ENCODE measurements at regions not wholly inside any gene's neighbourhood (a gene's known extent, or its start where the extent isn't known, plus 50 kb on each side); places are given as distances from the start of the nearest gene placed in this dataset.
"Not testable (repeated sequence)": the region's sequence is repeated elsewhere in the genome, so short reads cannot be mapped to it uniquely, and the experiment has no call there.

- POLR2A ChIA-PET = no interaction called here
Observed at GRCh38 chr4:23966725-23967124, 76.9 kb upstream of the PPARGC1A start.

GRCh38 chr4:23962462-23962861 lies 72.6 kb upstream of the PPARGC1A start:
- Mint-ChIP-seq H3K27me3 (no peaks in the 10 kb centered on the region), H3K27ac (no peak overlapping the region), H3K36me3 (ENCODE audit: low read depth) (no peaks in the 10 kb centered on the region), H3K9me3 (no peaks in the 10 kb centered on the region), H3K4me1 (no peaks in the 10 kb centered on the region), H3K4me3 (no peak overlapping the region)
- DNase-seq = no peak
- ChIA-PET POLR2A (no interaction called here), CTCF (no interaction called here)

More at GRCh38 chr4:23966725-23967124, 76.9 kb upstream of the PPARGC1A start:
- Mint-ChIP-seq H3K4me1 (no peaks in the 10 kb centered on the region), H3K27me3 (no peaks in the 10 kb centered on the region), H3K27ac (no peak overlapping the region), H3K9me3 (no peaks in the 10 kb centered on the region), H3K36me3 (ENCODE audit: low read depth) (no peaks in the 10 kb centered on the region), H3K4me3 (no peak overlapping the region)
- CTCF ChIA-PET = no interaction called here
- DNase-seq = no peak

GRCh38 chr4:23961395-23961794 lies 71.5 kb upstream of the PPARGC1A start:
- H3K9me3 Mint-ChIP-seq; POLR2A ChIA-PET; H3K4me3 Mint-ChIP-seq; DNase-seq; H3K27me3 Mint-ChIP-seq; H3K36me3 Mint-ChIP-seq (ENCODE audit: low read depth); H3K4me1 Mint-ChIP-seq; CTCF ChIA-PET; H3K27ac Mint-ChIP-seq: not testable (repeated sequence)

- no peak for DNase-seq
- no peaks in the 10 kb centered on the region for H3K36me3 Mint-ChIP-seq (ENCODE audit: low read depth)
- ChIA-PET POLR2A (no interaction called here), CTCF (no interaction called here)
- no peaks in the 10 kb centered on the region for H3K27me3 Mint-ChIP-seq
- no peaks in the 10 kb centered on the region for H3K4me1 Mint-ChIP-seq
- no peak overlapping the region for H3K27ac Mint-ChIP-seq
- H3K9me3 Mint-ChIP-seq = no peaks in the 10 kb centered on the region
- H3K4me3 Mint-ChIP-seq = no peak overlapping the region
Observed at GRCh38 chr4:23959396-23960148, 69.7 kb upstream of the PPARGC1A start.

GRCh38 chr4:23958749-23959148 lies 68.9 kb upstream of the PPARGC1A start:
- DNase-seq = no peak
- H3K4me3 Mint-ChIP-seq = no peak overlapping the region
- no peaks in the 10 kb centered on the region for H3K4me1 Mint-ChIP-seq
- ChIA-PET CTCF (no interaction called here), POLR2A (no interaction called here)
- H3K36me3 Mint-ChIP-seq (ENCODE audit: low read depth) = no peaks in the 10 kb centered on the region
- no peaks in the 10 kb centered on the region for H3K27me3 Mint-ChIP-seq
- no peaks in the 10 kb centered on the region for H3K9me3 Mint-ChIP-seq
- H3K27ac Mint-ChIP-seq = no peak overlapping the region

GRCh38 chr4:23957465-23957864 lies 67.6 kb upstream of the PPARGC1A start:
- CTCF ChIA-PET = no interaction called here
- no peaks in the 10 kb centered on the region for H3K27me3 Mint-ChIP-seq
- no peaks in the 10 kb centered on the region for H3K36me3 Mint-ChIP-seq (ENCODE audit: low read depth)
- H3K27ac Mint-ChIP-seq = no peak overlapping the region
- H3K9me3 Mint-ChIP-seq = no peaks in the 10 kb centered on the region
- no peak for DNase-seq
- POLR2A ChIA-PET = no interaction called here
- no peaks in the 10 kb centered on the region for H3K4me1 Mint-ChIP-seq
- no peak overlapping the region for H3K4me3 Mint-ChIP-seq

- Mint-ChIP-seq H3K27me3 (no peaks in the 10 kb centered on the region), H3K4me1 (no peaks in the 10 kb centered on the region), H3K9me3 (no peaks in the 10 kb centered on the region), H3K36me3 (ENCODE audit: low read depth) (no peaks in the 10 kb centered on the region), H3K27ac (no peak overlapping the region), H3K4me3 (no peak overlapping the region)
- ChIA-PET POLR2A (no interaction called here), CTCF (no interaction called here)
- DNase-seq = no peak
Observed at GRCh38 chr4:23956601-23957364, 66.9 kb upstream of the PPARGC1A start.

GRCh38 chr4:23952258-23952657 lies 62.4 kb upstream of the PPARGC1A start:
- Mint-ChIP-seq H3K9me3 (no peaks in the 10 kb centered on the region), H3K27me3 (no peaks in the 10 kb centered on the region), H3K4me3 (no peak overlapping the region), H3K4me1 (no peaks in the 10 kb centered on the region), H3K27ac (no peak overlapping the region), H3K36me3 (ENCODE audit: low read depth) (no peaks in the 10 kb centered on the region)
- POLR2A ChIA-PET = no interaction called here
- no peak for DNase-seq
- CTCF ChIA-PET = no interaction called here

GRCh38 chr4:23947826-23948225 lies 58.0 kb upstream of the PPARGC1A start:
- no peak overlapping the region for H3K27ac Mint-ChIP-seq
- no peak for DNase-seq
- no peaks in the 10 kb centered on the region for H3K9me3 Mint-ChIP-seq
- H3K27me3 Mint-ChIP-seq = no peaks in the 10 kb centered on the region
- no peaks in the 10 kb centered on the region for H3K36me3 Mint-ChIP-seq (ENCODE audit: low read depth)
- H3K4me1 Mint-ChIP-seq = no peaks in the 10 kb centered on the region
- ChIA-PET POLR2A (no interaction called here), CTCF (no interaction called here)
- no peak overlapping the region for H3K4me3 Mint-ChIP-seq

- H3K27ac Mint-ChIP-seq = no peak overlapping the region
- H3K4me3 Mint-ChIP-seq = no peak overlapping the region
- no peaks in the 10 kb centered on the region for H3K9me3 Mint-ChIP-seq
- no peaks in the 10 kb centered on the region for H3K36me3 Mint-ChIP-seq (ENCODE audit: low read depth)
- ChIA-PET POLR2A (no interaction called here), CTCF (no interaction called here)
- H3K4me1 Mint-ChIP-seq = no peaks in the 10 kb centered on the region
- DNase-seq = no peak
- H3K27me3 Mint-ChIP-seq = no peaks in the 10 kb centered on the region
Observed at GRCh38 chr4:23946299-23946698, 56.5 kb upstream of the PPARGC1A start.

- H3K36me3 Mint-ChIP-seq (ENCODE audit: low read depth) = no peaks in the 10 kb centered on the region
- no peaks in the 10 kb centered on the region for H3K4me1 Mint-ChIP-seq
- CTCF ChIA-PET = no interaction called here
- no peaks in the 10 kb centered on the region for H3K9me3 Mint-ChIP-seq
- no peak for DNase-seq
- H3K27ac Mint-ChIP-seq = no peak overlapping the region
- H3K4me3 Mint-ChIP-seq = no peak overlapping the region
- POLR2A ChIA-PET = no interaction called here
- H3K27me3 Mint-ChIP-seq = no peaks in the 10 kb centered on the region
Observed at GRCh38 chr4:23945451-23946017, 55.7 kb upstream of the PPARGC1A start.

GRCh38 chr4:23944556-23944955 lies 54.7 kb upstream of the PPARGC1A start:
- H3K4me1 Mint-ChIP-seq; H3K36me3 Mint-ChIP-seq (ENCODE audit: low read depth); H3K27ac Mint-ChIP-seq; DNase-seq; H3K4me3 Mint-ChIP-seq; H3K9me3 Mint-ChIP-seq; POLR2A ChIA-PET; CTCF ChIA-PET; H3K27me3 Mint-ChIP-seq: not testable (repeated sequence)

GRCh38 chr4:23943478-23943877 lies 53.6 kb upstream of the PPARGC1A start:
- Mint-ChIP-seq H3K36me3 (ENCODE audit: low read depth) (no peaks in the 10 kb centered on the region), H3K9me3 (no peaks in the 10 kb centered on the region), H3K27me3 (no peaks in the 10 kb centered on the region), H3K4me3 (no peak overlapping the region), H3K27ac (no peak overlapping the region), H3K4me1 (no peaks in the 10 kb centered on the region)
- POLR2A ChIA-PET = no interaction called here
- DNase-seq = no peak
- CTCF ChIA-PET = no interaction called here

GRCh38 chr4:23942471-23942870 lies 52.6 kb upstream of the PPARGC1A start:
- H3K9me3 Mint-ChIP-seq = no peaks in the 10 kb centered on the region
- H3K27ac Mint-ChIP-seq = no peak overlapping the region
- POLR2A ChIA-PET = no interaction called here
- DNase-seq = no peak
- no peaks in the 10 kb centered on the region for H3K36me3 Mint-ChIP-seq (ENCODE audit: low read depth)
- H3K4me1 Mint-ChIP-seq = no peaks in the 10 kb centered on the region
- CTCF ChIA-PET = no interaction called here
- no peak overlapping the region for H3K4me3 Mint-ChIP-seq
- no peaks in the 10 kb centered on the region for H3K27me3 Mint-ChIP-seq

Measured in activated CD4-positive, alpha-beta T cell treated with anti-CD3 and anti-CD28 coated beads, Interleukin-2, amount 10 ng/mL, durations not matched to agents 7 days and 5 days (primary cell).